Activated T-helper 17 cell treated with anti-CD3 and anti-CD28 coated beads, Interleukin-2, amount 50 U/mL, for 72 hours (primary cell): ENCODE measurements at regions not wholly inside any gene's neighbourhood (a gene's known extent, or its start where the extent isn't known, plus 50 kb on each side); places are given as distances from the start of the nearest gene placed in this dataset.
"Not testable (repeated sequence)": the region's sequence is repeated elsewhere in the genome, so short reads cannot be mapped to it uniquely, and the experiment has no call there.

Experiments
- ATAC-seq: fragments of 150-1000 bp; cut with Tn5 transposase; replicated peaks from 2 replicates; pipeline ENCODE4 v1.10.0; 2021; ENCODE audit warnings: mild to moderate bottlenecking, moderate library complexity
- H3K27ac Mint-ChIP-seq: one replicate; pipeline ENCODE4 v1.8.0; 2022; ENCODE audit warnings: mixed read lengths
- H3K27me3 Mint-ChIP-seq: one replicate; pipeline ENCODE4 v1.8.0; 2022; ENCODE audit warnings: mixed read lengths
- H3K36me3 Mint-ChIP-seq: one replicate; pipeline ENCODE4 v1.8.0; 2022; ENCODE audit warnings: low read depth, mild to moderate bottlenecking, mixed read lengths
- H3K4me1 Mint-ChIP-seq: one replicate; pipeline ENCODE4 v1.8.0; 2022; ENCODE audit warnings: mixed read lengths
- H3K4me3 Mint-ChIP-seq: one replicate; pipeline ENCODE4 v1.8.0; 2022; ENCODE audit warnings: mild to moderate bottlenecking, mixed read lengths
- H3K9me3 Mint-ChIP-seq: one replicate; pipeline ENCODE4 v1.8.0; 2022; ENCODE audit warnings: mixed read lengths

- not testable (repeated sequence) for H3K27me3 Mint-ChIP-seq, H3K4me3 Mint-ChIP-seq, H3K9me3 Mint-ChIP-seq, H3K36me3 Mint-ChIP-seq, H3K4me1 Mint-ChIP-seq, H3K27ac Mint-ChIP-seq, ATAC-seq
Observed at GRCh38 chr9:67058898-67059715, 66.8 kb upstream of the SPATA31A3 start.
